Fibroblast of lung (primary cell): ENCODE measurements at regions not wholly inside any gene's neighbourhood (a gene's known extent, or its start where the extent isn't known, plus 50 kb on each side); places are given as distances from the start of the nearest gene placed in this dataset.

Source experiments
- DNase-seq, 2 donors: peaks; one replicate each; pipeline versions ENCODE4 v3.0.0 to v3.0.0-alpha.2; 2010; ENCODE audit warnings: low read depth in 2 of 2
- H2AFZ ChIP-seq: 2 replicates; pipeline ENCODE4 v1.5.1; 2012; ENCODE audit warnings: low read length, control low read depth, inconsistent platforms
- H3K27ac ChIP-seq: 2 replicates; pipeline ENCODE4 v1.5.1; 2011; ENCODE audit warnings: low read length, control low read depth; ENCODE audit not compliant: insufficient read depth
- H3K27me3 ChIP-seq: 2 replicates; pipeline ENCODE4 v1.5.1; 2011; ENCODE audit warnings: mild to moderate bottlenecking, low read length; ENCODE audit not compliant: control insufficient read depth, insufficient read depth
- H3K36me3 ChIP-seq: 2 replicates; pipeline ENCODE4 v1.5.1; 2011; ENCODE audit warnings: low read length; ENCODE audit not compliant: control insufficient read depth, insufficient read depth
- H3K4me1 ChIP-seq: 2 replicates; pipeline ENCODE4 v1.5.1; 2011; ENCODE audit warnings: low read length; ENCODE audit not compliant: control insufficient read depth, insufficient read depth; ENCODE audit errors: extremely low read depth
- H3K4me2 ChIP-seq: 2 replicates; pipeline ENCODE4 v1.5.1; 2011; ENCODE audit warnings: low read length, control low read depth; ENCODE audit not compliant: insufficient read depth; ENCODE audit errors: extremely low read depth
- H3K4me3 ChIP-seq, 4 experiments: fragments of 200-600 bp in 1 of 4; sonication (generic) in 1 of 4; replicated peaks in 1 of 4; 2 replicates each; pipeline ENCODE4 v1.5.1; 2011 to 2016; ENCODE audit warnings: low read length in 4 of 4, low read depth in 3 of 4, mild to moderate bottlenecking in 3 of 4, control low read depth in 2 of 4, inconsistent platforms in 1 of 4, mixed read lengths in 1 of 4; ENCODE audit not compliant: insufficient read depth in 1 of 4; ENCODE audit errors: control extremely low read depth in 1 of 4
- H3K79me2 ChIP-seq: 2 replicates; pipeline ENCODE4 v1.5.1; 2012; ENCODE audit warnings: mild to moderate bottlenecking, low read length, inconsistent platforms; ENCODE audit not compliant: control insufficient read depth, insufficient read depth
- H3K9ac ChIP-seq: 2 replicates; pipeline ENCODE4 v1.5.1; 2011; ENCODE audit warnings: mild to moderate bottlenecking, low read length, control low read depth; ENCODE audit not compliant: insufficient read depth
- H3K9me3 ChIP-seq: 2 replicates; pipeline ENCODE4 v1.5.1; 2012; ENCODE audit warnings: low read depth, low read length; ENCODE audit not compliant: control insufficient read depth, insufficient read depth
- H4K20me1 ChIP-seq: 2 replicates; pipeline ENCODE4 v1.5.1; 2011; ENCODE audit warnings: low read length; ENCODE audit not compliant: control insufficient read depth, insufficient read depth; ENCODE audit errors: extremely low read depth
- EZH2 ChIP-seq: IDR thresholded peaks from 2 replicates; pipeline ENCODE4 v1.5.1; 2012; ENCODE audit warnings: low read length, control low read depth, mild to moderate bottlenecking; ENCODE audit errors: missing control alignments
- TF ChIP-seq, protein P1 (sequence below), 2 donors: IDR thresholded peaks in 1 of 2; conservative IDR thresholded peaks in 1 of 2; 1 replicate in 1 of 2; 2 replicates in 1 of 2; pipeline ENCODE4 v1.5.1; 2011 to 2012; ENCODE audit warnings: low read length in 2 of 2, control low read depth in 1 of 2, inconsistent platforms in 1 of 2, low read depth in 1 of 2, mild to moderate bottlenecking in 1 of 2

- Histone ChIP-seq H3K4me3 (no peak overlapping the region), H3K9ac (no peak overlapping the region), H3K79me2 (no peaks in the 10 kb centered on the region), H3K27me3 (no peaks in the 10 kb centered on the region), H3K27ac (no peak overlapping the region), H3K4me1 (no peaks in the 10 kb centered on the region), H3K4me2 (no peak overlapping the region), H4K20me1 (no peaks in the 10 kb centered on the region), H3K9me3 (no peaks in the 10 kb centered on the region), H2AFZ (no peak overlapping the region), H3K36me3 (no peaks in the 10 kb centered on the region)
- TF ChIP-seq EZH2: no peak
- TF ChIP-seq, protein P1, sequence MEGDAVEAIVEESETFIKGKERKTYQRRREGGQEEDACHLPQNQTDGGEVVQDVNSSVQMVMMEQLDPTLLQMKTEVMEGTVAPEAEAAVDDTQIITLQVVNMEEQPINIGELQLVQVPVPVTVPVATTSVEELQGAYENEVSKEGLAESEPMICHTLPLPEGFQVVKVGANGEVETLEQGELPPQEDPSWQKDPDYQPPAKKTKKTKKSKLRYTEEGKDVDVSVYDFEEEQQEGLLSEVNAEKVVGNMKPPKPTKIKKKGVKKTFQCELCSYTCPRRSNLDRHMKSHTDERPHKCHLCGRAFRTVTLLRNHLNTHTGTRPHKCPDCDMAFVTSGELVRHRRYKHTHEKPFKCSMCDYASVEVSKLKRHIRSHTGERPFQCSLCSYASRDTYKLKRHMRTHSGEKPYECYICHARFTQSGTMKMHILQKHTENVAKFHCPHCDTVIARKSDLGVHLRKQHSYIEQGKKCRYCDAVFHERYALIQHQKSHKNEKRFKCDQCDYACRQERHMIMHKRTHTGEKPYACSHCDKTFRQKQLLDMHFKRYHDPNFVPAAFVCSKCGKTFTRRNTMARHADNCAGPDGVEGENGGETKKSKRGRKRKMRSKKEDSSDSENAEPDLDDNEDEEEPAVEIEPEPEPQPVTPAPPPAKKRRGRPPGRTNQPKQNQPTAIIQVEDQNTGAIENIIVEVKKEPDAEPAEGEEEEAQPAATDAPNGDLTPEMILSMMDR (conservative IDR thresholded peaks at IDR 0.05 in 1 of 2, IDR thresholded peaks at IDR 0.05 in 1 of 2; ENCODE audit: low read depth in 1 of 2, low read length in 2 of 2): no peak
- DNase-seq: no peak
Measured at GRCh38 chr20:16930656-16931055, 182.5 kb downstream of the OTOR start.

DNA sequence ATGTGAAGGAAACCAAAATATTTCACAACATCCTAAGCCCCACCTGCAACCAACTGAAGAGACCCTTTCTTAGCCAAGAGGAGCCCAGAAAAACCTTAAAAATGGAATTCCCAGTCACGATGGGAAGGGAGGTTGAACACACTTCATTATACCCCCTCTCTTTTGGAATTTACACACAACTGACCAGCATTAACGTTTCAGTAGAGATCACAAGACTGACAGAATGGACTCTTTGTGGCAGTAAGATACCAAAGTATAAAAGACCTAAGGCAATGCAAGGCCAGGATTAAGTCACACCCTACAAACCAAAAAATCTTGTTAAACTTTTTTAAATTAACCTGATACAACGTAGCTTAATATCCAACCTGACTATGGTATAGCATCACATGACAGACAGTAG, 190.9 kb downstream of the OTOR start:
- Histone ChIP-seq H3K79me2 (no peaks in the 10 kb centered on the region), H2AFZ (no peak overlapping the region), H3K9ac (no peak overlapping the region), H3K36me3 (no peaks in the 10 kb centered on the region), H3K4me3 (no peak overlapping the region), H4K20me1 (no peaks in the 10 kb centered on the region), H3K27me3 (no peaks in the 10 kb centered on the region), H3K27ac (no peak overlapping the region), H3K4me1 (no peaks in the 10 kb centered on the region), H3K4me2 (no peak overlapping the region), H3K9me3 (no peaks in the 10 kb centered on the region)
- TF ChIP-seq, protein P1 (conservative IDR thresholded peaks at IDR 0.05 in 1 of 2, IDR thresholded peaks at IDR 0.05 in 1 of 2; ENCODE audit: low read depth in 1 of 2, low read length in 2 of 2): no peak
- TF ChIP-seq EZH2: no peak
- no peak for DNase-seq

GRCh38 chr20:16940701-16941100, 192.5 kb downstream of the OTOR start:
- Histone ChIP-seq H3K4me1 (no peaks in the 10 kb centered on the region), H3K9ac (no peak overlapping the region), H3K9me3 (no peaks in the 10 kb centered on the region), H3K27me3 (no peaks in the 10 kb centered on the region), H3K27ac (no peak overlapping the region), H3K36me3 (no peaks in the 10 kb centered on the region), H3K4me3 (no peak overlapping the region), H4K20me1 (no peaks in the 10 kb centered on the region), H3K4me2 (no peak overlapping the region), H2AFZ (no peak overlapping the region), H3K79me2 (no peaks in the 10 kb centered on the region)
- DNase-seq: no peak
- TF ChIP-seq, protein P1 (conservative IDR thresholded peaks at IDR 0.05 in 1 of 2, IDR thresholded peaks at IDR 0.05 in 1 of 2; ENCODE audit: low read depth in 1 of 2, low read length in 2 of 2): no peak
- no peak for TF ChIP-seq EZH2
